ENCODE measurements at regions not wholly inside any gene's neighbourhood (a gene's known extent, or its start where the extent isn't known, plus 50 kb on each side); places are given as distances from the start of the nearest gene placed in this dataset. TPM values are rescaled to one million over a fixed set of nuclear protein-coding genes. Genes with fewer than 3 reads are reported as not detected.

Small RNAs in the stretch of these regions (small RNA-seq; reads per million reads assigned to genes)
- not detected for gene AC108145.1 (ENCODE audit: low read depth)
- gene HSBP1P2 (ENCODE audit: low read depth), result not detected
- not detected for gene RNU6-205P (ENCODE audit: low read depth)
